ENCODE measurements at regions not wholly inside any gene's neighbourhood (a gene's known extent, or its start where the extent isn't known, plus 50 kb on each side); places are given as distances from the start of the nearest gene placed in this dataset.

DNA sequence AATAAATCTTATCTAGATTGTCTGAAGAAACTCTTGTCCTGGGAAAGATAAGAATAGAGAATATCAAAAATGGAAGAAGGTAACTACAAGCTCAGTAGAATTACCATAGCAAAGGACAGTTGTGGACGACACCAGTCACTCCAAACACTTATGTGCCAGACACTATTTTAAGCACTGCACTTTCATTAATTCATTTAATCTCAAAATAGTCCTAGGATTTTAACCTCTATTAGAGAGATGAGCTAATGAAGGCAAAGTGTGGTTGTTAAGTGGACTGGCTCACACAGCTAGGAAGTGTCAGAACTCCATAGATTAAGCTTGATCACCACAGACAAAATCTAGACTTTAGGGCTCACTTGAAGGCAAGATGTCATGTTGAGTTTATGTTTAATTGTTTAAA lies 168.9 kb downstream of the CDC14C start:
- TF ChIP-seq POLR2A (IDR thresholded peaks at IDR 0.05), result no peak
- TF ChIP-seq, protein P1, sequence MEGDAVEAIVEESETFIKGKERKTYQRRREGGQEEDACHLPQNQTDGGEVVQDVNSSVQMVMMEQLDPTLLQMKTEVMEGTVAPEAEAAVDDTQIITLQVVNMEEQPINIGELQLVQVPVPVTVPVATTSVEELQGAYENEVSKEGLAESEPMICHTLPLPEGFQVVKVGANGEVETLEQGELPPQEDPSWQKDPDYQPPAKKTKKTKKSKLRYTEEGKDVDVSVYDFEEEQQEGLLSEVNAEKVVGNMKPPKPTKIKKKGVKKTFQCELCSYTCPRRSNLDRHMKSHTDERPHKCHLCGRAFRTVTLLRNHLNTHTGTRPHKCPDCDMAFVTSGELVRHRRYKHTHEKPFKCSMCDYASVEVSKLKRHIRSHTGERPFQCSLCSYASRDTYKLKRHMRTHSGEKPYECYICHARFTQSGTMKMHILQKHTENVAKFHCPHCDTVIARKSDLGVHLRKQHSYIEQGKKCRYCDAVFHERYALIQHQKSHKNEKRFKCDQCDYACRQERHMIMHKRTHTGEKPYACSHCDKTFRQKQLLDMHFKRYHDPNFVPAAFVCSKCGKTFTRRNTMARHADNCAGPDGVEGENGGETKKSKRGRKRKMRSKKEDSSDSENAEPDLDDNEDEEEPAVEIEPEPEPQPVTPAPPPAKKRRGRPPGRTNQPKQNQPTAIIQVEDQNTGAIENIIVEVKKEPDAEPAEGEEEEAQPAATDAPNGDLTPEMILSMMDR (IDR thresholded peaks at IDR 0.05), result no peak
- TF ChIP-seq EP300 (IDR thresholded peaks at IDR 0.05), result no peak
